Testis (tissue), 2 donors: ENCODE measurements at regions not wholly inside any gene's neighbourhood (a gene's known extent, or its start where the extent isn't known, plus 50 kb on each side); places are given as distances from the start of the nearest gene placed in this dataset.

Source experiments
- DNase-seq: peaks from one replicate; pipeline ENCODE4 v3.0.0-alpha.2; 2019
- H3K27ac ChIP-seq, 2 donors: fragments of 200-600 bp; sonication (generic); one replicate each; pipeline ENCODE4 v1.5.1; 2019
- H3K27me3 ChIP-seq: fragments of 200-600 bp; sonication (generic); one replicate; pipeline ENCODE4 v1.5.1; 2019
- H3K36me3 ChIP-seq: fragments of 200-600 bp; sonication (generic); one replicate; pipeline ENCODE4 v1.5.1; 2017; ENCODE audit warnings: low read depth; ENCODE audit errors: missing control alignments
- H3K4me1 ChIP-seq: fragments of 200-600 bp; sonication (generic); one replicate; pipeline ENCODE4 v1.5.1; 2019
- H3K4me3 ChIP-seq, 2 donors: fragments of 200-600 bp; sonication (generic); one replicate each; pipeline ENCODE4 v1.5.1; 2017 to 2019
- H3K9me3 ChIP-seq: fragments of 200-600 bp; sonication (generic); one replicate; pipeline ENCODE4 v1.5.1; 2017
- POLR2A ChIP-seq: fragments of 450-650 bp; IDR thresholded peaks from one replicate; pipeline ENCODE4 v1.6.1; 2017; ENCODE audit warnings: antibody characterized with exemption, mild to moderate bottlenecking, moderate library complexity
- WGBS, 2 donors: methylation state at CpG; one replicate each; pipeline ENCODE4 v1.1.5; 2018; 5-methylcytosine and 5-hydroxymethylcytosine counted together
- intact Hi-C: fragments of 100-400 bp; cut with DNase I; formaldehyde crosslinking; loops from one replicate; pipeline ENCODE4 v1.15.1; 2023; ENCODE audit warnings: low total_unique reads
- TF ChIP-seq, protein P1 (sequence below), 3 experiments: fragments of 450-650 bp in 2 of 3; fragments of 200-600 bp in 1 of 3; sonication (generic) in 1 of 3; IDR thresholded peaks; one replicate each; pipeline ENCODE4 v1.5.1; 2016 to 2019; ENCODE audit warnings: antibody characterized with exemption in 3 of 3, mild to moderate bottlenecking in 2 of 3, moderate library complexity in 1 of 3

- H3K36me3 ChIP-seq = no peaks in the 10 kb centered on the region
- DNase-seq = no peak
- no peak overlapping the region for H3K4me3 ChIP-seq
- intact Hi-C loops = no loop called here
- no peak overlapping the region for H3K27ac ChIP-seq
- TF ChIP-seq, protein P1, sequence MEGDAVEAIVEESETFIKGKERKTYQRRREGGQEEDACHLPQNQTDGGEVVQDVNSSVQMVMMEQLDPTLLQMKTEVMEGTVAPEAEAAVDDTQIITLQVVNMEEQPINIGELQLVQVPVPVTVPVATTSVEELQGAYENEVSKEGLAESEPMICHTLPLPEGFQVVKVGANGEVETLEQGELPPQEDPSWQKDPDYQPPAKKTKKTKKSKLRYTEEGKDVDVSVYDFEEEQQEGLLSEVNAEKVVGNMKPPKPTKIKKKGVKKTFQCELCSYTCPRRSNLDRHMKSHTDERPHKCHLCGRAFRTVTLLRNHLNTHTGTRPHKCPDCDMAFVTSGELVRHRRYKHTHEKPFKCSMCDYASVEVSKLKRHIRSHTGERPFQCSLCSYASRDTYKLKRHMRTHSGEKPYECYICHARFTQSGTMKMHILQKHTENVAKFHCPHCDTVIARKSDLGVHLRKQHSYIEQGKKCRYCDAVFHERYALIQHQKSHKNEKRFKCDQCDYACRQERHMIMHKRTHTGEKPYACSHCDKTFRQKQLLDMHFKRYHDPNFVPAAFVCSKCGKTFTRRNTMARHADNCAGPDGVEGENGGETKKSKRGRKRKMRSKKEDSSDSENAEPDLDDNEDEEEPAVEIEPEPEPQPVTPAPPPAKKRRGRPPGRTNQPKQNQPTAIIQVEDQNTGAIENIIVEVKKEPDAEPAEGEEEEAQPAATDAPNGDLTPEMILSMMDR (IDR thresholded peaks at IDR 0.05) = no peak
- TF ChIP-seq POLR2A = no peak
- H3K27me3 ChIP-seq = no peaks in the 10 kb centered on the region
- no peaks in the 10 kb centered on the region for H3K9me3 ChIP-seq
- WGBS, 2 donors = 63 to 93% methylated on average over 2 of the region's 2 CpGs
- H3K4me1 ChIP-seq = no peaks in the 10 kb centered on the region
Measured at GRCh38 chr4:160257318-160257717, 1154.4 kb downstream of the RAPGEF2 start.

GRCh38 chr4:160265014-160265413 is 1162.1 kb downstream of the RAPGEF2 start:
- WGBS, 2 donors = 59% methylated on average over 1 of the region's 1 CpG
- Histone ChIP-seq H3K36me3 (no peaks in the 10 kb centered on the region), H3K27ac (no peak overlapping the region), H3K4me3 (no peak overlapping the region), H3K9me3 (no peaks in the 10 kb centered on the region), H3K4me1 (no peaks in the 10 kb centered on the region), H3K27me3 (no peaks in the 10 kb centered on the region)
- TF ChIP-seq, protein P1 (IDR thresholded peaks at IDR 0.05) = no peak
- TF ChIP-seq POLR2A = no peak
- DNase-seq = no peak
- intact Hi-C loops = no loop called here

GRCh38 chr4:160265836-160266235 is 1163.0 kb downstream of the RAPGEF2 start:
- H3K9me3 ChIP-seq = no peaks in the 10 kb centered on the region
- H3K27ac ChIP-seq = no peak overlapping the region
- 57 to 80% methylated on average over 2 of the region's 2 CpGs for WGBS, 2 donors
- H3K4me1 ChIP-seq = no peaks in the 10 kb centered on the region
- H3K27me3 ChIP-seq = no peaks in the 10 kb centered on the region
- intact Hi-C loops = no loop called here
- DNase-seq = no peak
- no peak overlapping the region for H3K4me3 ChIP-seq
- no peaks in the 10 kb centered on the region for H3K36me3 ChIP-seq
- TF ChIP-seq, protein P1 (IDR thresholded peaks at IDR 0.05) = no peak
- no peak for TF ChIP-seq POLR2A

DNA sequence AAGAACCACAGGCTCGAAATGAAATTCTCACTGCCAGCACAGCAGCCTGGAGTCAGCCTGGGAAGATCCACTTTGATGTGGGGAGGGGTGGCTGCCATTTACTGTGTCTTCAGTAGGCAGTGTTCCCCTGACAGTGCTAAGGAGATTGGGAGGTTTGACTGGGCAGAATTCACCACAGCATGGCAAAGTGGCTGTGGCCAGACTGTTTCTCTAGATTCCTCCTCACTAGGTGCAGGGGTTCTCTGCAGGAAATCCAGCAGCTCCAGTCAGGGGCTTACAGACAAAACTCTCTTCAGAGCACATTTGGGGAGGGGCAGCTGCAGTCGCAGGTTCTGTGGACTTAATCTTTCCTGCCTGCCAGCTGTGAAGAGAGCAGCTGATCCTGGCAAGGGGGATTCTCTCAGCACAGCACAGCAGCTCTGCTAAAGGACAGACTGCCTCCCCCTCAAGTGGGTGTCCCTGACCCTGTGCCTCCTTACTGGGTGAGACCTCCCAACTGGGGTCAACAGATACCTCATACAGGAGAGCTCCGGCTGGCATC is 1174.0 kb downstream of the RAPGEF2 start:
- Histone ChIP-seq H3K27me3 (no peaks in the 10 kb centered on the region), H3K27ac (no peak overlapping the region), H3K4me3 (no peak overlapping the region), H3K36me3 (no peaks in the 10 kb centered on the region), H3K9me3 (no peaks in the 10 kb centered on the region), H3K4me1 (no peaks in the 10 kb centered on the region)
- intact Hi-C loops = no loop called here
- TF ChIP-seq, protein P1 (IDR thresholded peaks at IDR 0.05) = no peak
- TF ChIP-seq POLR2A = no peak
- DNase-seq = no peak
- 36 to 50% methylated on average over 1 to 3 of the region's 3 CpGs for WGBS, 2 donors

DNA sequence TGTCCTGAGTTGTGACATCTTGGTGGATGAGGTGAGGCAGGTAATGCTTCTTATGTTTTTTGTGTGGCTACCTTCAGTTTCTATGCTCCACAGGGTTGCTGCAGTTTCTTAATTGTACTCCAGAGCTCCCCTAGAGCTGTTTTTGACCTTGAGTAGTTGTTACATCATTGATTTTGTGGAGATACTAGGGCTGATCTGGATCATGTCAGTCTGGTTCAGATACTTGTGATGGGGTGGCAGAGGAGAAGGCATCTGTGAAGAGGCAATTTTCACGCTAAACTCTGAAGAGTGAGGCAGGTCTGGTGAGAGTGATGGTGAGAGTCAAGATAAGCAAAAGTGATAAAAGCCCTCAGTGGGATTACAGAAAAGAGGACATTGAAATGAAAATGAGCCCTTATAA is 1180.2 kb downstream of the RAPGEF2 start:
- no peak overlapping the region for H3K27ac ChIP-seq
- 95 to 100% methylated on average over 1 of the region's 1 CpG for WGBS, 2 donors

More for the DNA sequence above, 1180.2 kb downstream of the RAPGEF2 start:
- DNase-seq = no peak
- TF ChIP-seq, protein P1 (IDR thresholded peaks at IDR 0.05) = no peak
- TF ChIP-seq POLR2A = no peak
- H3K4me3 ChIP-seq = no peak overlapping the region
- intact Hi-C loops = no loop called here
- H3K9me3 ChIP-seq = no peaks in the 10 kb centered on the region
- no peaks in the 10 kb centered on the region for H3K36me3 ChIP-seq
- no peaks in the 10 kb centered on the region for H3K4me1 ChIP-seq
- H3K27me3 ChIP-seq = no peaks in the 10 kb centered on the region
